Sigmoid colon (tissue), 4 donors: ENCODE measurements at regions not wholly inside any gene's neighbourhood (a gene's known extent, or its start where the extent isn't known, plus 50 kb on each side); places are given as distances from the start of the nearest gene placed in this dataset.

Source experiments
- EP300 ChIP-seq, 4 donors: sonication (generic); formaldehyde crosslinking; IDR thresholded peaks; one replicate each; pipeline ENCODE4 v1.6.1; 2017; ENCODE audit warnings: antibody characterized with exemption in 4 of 4
- POLR2A ChIP-seq, 2 donors: fragments of 450-650 bp; IDR thresholded peaks; one replicate each; pipeline ENCODE4 v1.6.1; 2016; ENCODE audit warnings: antibody characterized with exemption in 2 of 2, mild to moderate bottlenecking in 2 of 2, moderate library complexity in 2 of 2
- POLR2AphosphoS5 ChIP-seq, 4 donors: sonication (generic); formaldehyde crosslinking; IDR thresholded peaks; one replicate each; pipeline ENCODE4 v1.6.1; 2017; ENCODE audit warnings: antibody characterized with exemption in 4 of 4
- TF ChIP-seq, protein P1 (sequence below), 4 experiments: fragments of 450-650 bp in 3 of 4; fragments of 200-600 bp in 1 of 4; IDR thresholded peaks; one replicate each; pipeline ENCODE4 v1.5.1; 2016 to 2019; ENCODE audit warnings: antibody characterized with exemption in 4 of 4, mild to moderate bottlenecking in 3 of 4, moderate library complexity in 2 of 4

DNA sequence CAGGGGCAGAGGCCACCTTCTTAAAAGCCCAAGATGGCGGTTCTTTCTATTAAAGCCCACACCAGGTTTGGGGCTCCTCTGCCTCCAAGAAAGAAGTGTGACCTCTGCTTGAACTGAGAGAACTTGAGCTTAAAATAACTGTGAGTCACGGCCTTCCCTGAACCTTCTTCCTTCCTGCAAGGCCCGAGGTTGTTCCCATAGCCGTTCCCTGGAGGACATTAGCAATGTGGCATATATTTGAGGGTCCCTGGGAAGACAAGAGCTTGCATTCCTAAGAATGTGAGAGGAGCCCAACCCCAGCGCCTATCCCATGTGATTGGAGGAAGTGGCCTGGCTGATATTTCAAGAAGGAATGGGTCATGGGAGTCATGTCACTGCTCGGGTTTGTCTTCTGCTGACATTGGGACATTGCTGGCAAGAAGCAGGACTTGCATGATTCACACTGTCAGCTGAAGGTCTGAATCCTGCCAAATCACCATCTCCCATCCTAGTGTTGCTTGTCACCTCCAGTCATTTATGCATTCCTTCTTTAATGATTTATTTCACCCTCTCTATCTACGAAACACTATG is 168.1 kb downstream of the TRIB2 start:
- TF ChIP-seq, protein P1, sequence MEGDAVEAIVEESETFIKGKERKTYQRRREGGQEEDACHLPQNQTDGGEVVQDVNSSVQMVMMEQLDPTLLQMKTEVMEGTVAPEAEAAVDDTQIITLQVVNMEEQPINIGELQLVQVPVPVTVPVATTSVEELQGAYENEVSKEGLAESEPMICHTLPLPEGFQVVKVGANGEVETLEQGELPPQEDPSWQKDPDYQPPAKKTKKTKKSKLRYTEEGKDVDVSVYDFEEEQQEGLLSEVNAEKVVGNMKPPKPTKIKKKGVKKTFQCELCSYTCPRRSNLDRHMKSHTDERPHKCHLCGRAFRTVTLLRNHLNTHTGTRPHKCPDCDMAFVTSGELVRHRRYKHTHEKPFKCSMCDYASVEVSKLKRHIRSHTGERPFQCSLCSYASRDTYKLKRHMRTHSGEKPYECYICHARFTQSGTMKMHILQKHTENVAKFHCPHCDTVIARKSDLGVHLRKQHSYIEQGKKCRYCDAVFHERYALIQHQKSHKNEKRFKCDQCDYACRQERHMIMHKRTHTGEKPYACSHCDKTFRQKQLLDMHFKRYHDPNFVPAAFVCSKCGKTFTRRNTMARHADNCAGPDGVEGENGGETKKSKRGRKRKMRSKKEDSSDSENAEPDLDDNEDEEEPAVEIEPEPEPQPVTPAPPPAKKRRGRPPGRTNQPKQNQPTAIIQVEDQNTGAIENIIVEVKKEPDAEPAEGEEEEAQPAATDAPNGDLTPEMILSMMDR (IDR thresholded peaks at IDR 0.05), result no peak
- no peak for TF ChIP-seq POLR2A (IDR thresholded peaks at IDR 0.05)
- no peak for TF ChIP-seq EP300 (IDR thresholded peaks at IDR 0.05)
- TF ChIP-seq POLR2AphosphoS5 (IDR thresholded peaks at IDR 0.05), result peak in 3 of 4 donors; percentile 41 to 50 (median 45)
